Right kidney (tissue), 1 donor: ENCODE measurements at regions not wholly inside any gene's neighbourhood (a gene's known extent, or its start where the extent isn't known, plus 50 kb on each side); places are given as distances from the start of the nearest gene placed in this dataset.

Experiments
- DNase-seq: peaks from one replicate; pipeline ENCODE4 v3.0.0-alpha.2; 2016

DNA sequence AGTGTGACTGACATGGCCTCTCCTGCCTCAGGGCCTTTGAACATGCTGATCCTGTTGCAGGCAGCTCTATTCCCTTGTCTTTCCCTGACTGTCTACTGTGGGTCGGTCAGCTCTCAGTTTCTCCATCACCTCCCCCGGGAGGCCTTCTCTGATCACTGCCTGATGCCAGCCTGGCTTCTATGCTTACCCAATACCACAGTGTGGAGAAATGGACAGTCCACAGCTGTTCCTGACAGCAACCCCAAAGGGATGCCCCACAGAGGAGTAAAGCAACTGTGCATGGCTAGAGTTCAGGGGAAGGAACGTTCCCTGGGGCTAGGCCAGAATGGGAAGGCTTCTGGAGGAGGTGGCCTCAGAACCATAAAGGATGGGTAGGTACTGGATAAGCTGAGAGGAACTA lies 354.3 kb downstream of the MIAT start:
- DNase-seq, result no peak

- no peak for DNase-seq
Observed at GRCh38 chr22:27019827-27020226, 362.4 kb downstream of the MIAT start.

DNA sequence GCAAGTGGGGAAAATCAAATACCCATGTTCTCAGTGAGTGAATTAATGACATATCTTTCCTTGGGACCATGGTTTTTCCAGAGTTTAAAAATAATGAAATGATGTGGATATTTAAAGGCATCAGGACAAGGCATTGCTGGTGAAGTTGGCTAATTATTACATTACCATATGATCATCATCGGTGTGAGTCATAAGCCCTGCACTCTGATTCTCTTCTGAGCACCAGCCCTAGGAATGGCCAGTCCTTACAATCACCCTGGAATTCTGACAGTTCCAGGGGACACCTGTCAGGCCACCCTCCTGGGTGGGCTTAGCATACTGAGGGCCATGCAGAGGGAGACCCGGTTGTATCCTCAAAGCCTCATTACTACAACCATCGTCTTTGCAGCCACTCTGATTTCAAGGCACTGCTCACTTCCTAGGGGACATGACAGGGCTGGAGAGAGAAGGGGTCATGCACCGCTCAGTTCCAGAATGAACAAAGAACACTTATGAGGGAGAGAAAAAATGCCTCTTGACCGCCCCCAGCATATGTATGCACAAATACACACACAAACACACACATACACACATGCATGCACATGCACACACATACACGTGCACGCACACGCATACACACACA lies 365.0 kb downstream of the MIAT start:
- DNase-seq, result no peak

- no peak for DNase-seq
Observed at GRCh38 chr22:27022896-27023361, 365.5 kb downstream of the MIAT start.

DNA sequence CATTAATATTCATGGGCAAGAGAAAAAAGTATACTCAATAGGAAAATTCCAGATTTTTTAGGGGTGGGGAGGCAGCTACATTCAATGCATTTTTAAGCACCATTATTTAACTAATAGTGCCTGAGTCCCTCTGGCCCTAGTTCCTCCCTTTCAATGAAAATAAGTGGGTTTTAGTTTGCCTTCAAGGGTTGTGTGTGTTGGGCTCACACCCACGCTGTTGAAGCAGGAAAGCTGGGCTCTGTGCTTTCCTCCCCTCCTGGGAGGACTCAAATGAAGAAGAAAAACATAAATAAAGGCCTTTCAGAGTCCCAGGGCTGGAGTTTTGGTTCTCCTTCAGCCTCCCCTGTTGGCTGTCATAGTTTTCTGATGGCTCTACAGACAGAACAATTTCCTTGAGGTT lies 366.2 kb downstream of the MIAT start:
- DNase-seq, result no peak

DNA sequence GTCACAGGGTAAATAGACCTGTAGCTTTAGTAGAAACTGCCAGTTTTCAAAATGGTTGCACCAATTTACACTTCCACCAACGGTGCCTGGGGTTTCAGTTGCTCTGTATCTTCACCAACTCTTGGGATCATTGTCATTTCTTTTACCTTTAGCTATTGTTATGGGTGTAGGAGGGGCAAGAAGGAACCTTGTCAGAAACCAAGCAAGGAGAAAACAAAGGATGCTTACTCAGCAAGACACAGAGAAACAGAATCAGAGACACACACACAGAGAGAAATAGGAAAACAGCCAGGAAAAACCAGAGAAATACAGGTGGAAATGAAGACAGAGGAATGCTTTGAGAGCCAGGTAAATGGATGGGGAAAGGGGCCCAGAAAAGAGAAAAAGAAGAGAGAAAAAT lies 367.6 kb downstream of the MIAT start:
- DNase-seq, result no peak

GRCh38 chr22:27028093-27028492 lies 370.7 kb downstream of the MIAT start:
- DNase-seq, result no peak

DNA sequence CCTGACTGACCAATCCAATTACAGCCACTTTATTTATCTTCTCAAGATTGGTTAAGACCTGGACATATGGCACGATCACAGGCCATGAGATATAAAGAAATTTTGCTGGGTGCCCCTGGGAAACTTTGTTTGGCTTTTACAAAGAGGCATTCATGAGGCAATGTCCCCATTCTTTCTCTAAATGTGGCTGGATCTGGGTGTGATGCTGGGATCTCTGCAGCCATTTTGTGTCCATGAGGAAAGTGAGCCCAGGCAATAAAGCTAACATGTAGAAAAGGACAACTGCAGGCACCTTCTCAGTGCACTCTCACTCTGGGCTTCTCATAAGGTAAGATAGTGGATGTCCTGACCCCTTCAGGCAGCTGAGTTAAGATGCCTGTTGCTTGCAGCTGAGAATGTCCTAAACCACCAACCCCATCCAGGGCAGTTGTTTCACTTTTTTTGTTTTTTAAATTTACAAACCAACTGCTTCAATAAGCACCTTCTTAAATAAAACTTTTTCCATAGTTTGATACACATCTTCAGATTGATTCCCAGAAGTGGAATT lies 372.3 kb downstream of the MIAT start:
- no peak for DNase-seq

- no peak for DNase-seq
Observed at GRCh38 chr22:27032091-27032761, 374.8 kb downstream of the MIAT start.

GRCh38 chr22:27041745-27042310 lies 384.4 kb downstream of the MIAT start:
- no peak for DNase-seq

GRCh38 chr22:27043262-27043661 lies 385.9 kb downstream of the MIAT start:
- DNase-seq, result no peak

- no peak for DNase-seq
Observed at GRCh38 chr22:27045103-27045947, 387.9 kb downstream of the MIAT start.

- no peak for DNase-seq
Observed at GRCh38 chr22:27046086-27046485, 388.7 kb downstream of the MIAT start.

DNA sequence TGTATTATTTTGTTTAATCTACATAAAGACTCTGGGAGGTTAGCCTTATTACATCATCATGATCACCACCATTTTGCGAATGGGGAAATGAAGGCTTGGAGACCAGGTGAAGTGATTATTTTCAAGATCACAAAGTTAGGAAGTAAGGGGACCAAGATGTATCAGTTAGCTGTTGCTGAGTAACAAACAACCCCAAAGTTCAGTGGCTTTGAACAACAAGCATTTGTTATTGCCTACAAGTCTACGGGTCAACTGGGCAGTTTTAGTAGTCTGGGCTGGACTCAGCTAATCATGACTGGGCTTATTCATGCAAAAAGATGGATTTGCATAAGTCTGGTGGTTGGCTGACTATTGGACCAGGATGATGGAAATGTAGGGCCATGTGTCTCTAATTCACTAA lies 389.2 kb downstream of the MIAT start:
- DNase-seq, result no peak

DNA sequence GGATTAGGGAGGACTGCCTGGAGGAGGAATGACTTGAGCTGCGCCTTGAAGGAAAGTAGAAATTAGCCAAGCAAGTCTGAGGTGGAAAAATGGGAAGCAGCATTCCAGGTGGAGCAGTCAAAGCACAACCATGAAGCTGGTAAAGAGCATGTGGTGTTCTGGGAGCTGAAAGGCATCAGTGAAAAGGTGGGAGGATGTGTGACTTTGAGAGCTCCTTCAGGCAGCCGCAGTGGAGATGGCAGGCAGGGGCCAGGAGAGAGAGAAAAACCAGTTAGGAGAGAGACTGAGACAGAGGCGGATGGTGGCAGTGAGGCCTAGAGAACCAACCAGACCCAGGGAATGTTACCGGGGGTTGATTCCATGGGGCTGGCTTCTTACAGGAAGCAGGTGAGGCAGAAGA lies 393.4 kb downstream of the MIAT start:
- no peak for DNase-seq

GRCh38 chr22:27051407-27051806 lies 394.0 kb downstream of the MIAT start:
- no peak for DNase-seq

- no peak for DNase-seq
Observed at GRCh38 chr22:27057717-27058116, 400.3 kb downstream of the MIAT start.

- no peak for DNase-seq
Observed at GRCh38 chr22:27060190-27060589, 402.8 kb downstream of the MIAT start.

DNA sequence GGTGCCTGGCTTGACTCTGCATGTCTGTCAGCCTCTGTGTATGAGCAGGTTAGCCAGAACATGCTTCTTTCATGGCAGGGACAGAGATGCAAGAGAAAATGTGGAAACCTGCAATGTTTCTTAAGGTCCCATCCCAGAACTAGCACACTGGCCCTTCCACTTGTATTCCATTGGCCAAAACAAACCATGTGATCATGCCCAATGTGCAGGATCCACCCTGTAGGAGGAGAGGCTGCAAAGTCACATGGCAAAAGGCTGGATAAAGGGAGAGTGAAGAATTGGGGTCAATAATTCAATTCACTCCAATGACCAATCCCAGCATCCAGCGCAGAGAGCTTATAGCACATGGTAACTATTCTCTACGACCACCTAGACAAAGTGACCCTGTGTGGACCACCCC lies 405.5 kb downstream of the MIAT start:
- no peak for DNase-seq

DNA sequence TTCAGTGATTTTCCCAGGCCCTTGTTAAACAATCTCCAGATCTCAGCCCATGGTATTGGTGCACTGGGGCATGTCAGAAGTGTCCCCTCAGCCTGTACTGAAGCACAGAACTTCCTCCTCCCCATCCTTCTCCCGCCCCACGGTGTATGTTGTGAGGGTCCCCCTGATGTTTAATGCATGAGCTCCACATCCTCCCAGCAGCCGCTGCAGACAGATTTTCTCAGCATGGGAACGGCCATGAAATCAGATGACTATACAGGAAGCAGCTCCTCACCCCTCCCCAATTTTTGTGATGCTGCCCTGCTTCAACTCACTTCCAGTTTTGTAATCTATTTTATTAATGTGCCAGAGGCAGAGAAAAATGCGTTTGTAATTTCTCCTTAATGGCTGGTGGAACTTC lies 406.0 kb downstream of the MIAT start:
- no peak for DNase-seq

DNA sequence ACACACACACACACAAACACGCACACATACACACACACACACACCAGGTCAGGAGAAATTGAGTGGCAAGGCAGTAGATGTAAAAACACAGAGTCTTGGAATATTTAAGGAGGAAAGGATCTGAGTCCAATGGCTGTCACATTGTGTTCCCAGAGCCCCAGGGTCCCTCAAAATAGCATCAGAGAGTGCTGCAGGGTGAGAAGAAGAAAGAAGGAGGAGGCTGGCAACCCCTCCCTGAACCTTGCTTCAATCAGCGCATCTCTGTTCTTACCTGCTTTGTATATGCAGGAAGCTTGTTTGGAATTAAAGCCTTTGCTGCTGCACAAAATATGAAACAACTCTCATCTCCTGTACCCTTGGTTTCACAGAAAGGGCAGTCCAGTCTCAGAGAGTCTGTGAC lies 406.5 kb downstream of the MIAT start:
- no peak for DNase-seq

DNA sequence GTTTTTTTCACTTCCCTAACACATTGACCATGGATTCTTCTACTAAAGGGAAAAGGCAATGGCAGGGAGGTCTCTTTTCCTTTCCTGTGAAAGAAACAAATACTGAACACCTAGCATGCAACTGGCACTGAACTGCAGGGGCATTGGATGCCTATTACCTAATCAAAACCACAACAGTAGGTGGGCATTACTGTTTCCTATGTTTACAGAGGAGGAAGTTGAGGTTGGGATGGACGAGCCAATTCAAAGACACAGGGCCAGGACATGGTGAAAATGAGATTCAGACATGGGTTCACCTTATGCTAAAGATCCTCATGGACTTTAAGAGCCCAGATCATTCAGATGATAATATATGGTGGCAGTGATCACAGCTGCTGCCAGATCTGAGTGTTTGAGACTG lies 407.0 kb downstream of the MIAT start:
- no peak for DNase-seq

GRCh38 chr22:27065279-27065678 lies 407.9 kb downstream of the MIAT start:
- DNase-seq, result no peak
